HG03025 (cell line): ENCODE measurements at regions not wholly inside any gene's neighbourhood (a gene's known extent, or its start where the extent isn't known, plus 50 kb on each side); places are given as distances from the start of the nearest gene placed in this dataset.
"Not testable (repeated sequence)": the region's sequence is repeated elsewhere in the genome, so short reads cannot be mapped to it uniquely, and the experiment has no call there.

Source experiments
- ATAC-seq: cut with Tn5 transposase; IDR thresholded peaks from one replicate; pipeline ENCODE4 v1.9.1; 2021; ENCODE audit warnings: mild to moderate bottlenecking, moderate library complexity; ENCODE audit not compliant: unreplicated experiment, low FRiP score

DNA sequence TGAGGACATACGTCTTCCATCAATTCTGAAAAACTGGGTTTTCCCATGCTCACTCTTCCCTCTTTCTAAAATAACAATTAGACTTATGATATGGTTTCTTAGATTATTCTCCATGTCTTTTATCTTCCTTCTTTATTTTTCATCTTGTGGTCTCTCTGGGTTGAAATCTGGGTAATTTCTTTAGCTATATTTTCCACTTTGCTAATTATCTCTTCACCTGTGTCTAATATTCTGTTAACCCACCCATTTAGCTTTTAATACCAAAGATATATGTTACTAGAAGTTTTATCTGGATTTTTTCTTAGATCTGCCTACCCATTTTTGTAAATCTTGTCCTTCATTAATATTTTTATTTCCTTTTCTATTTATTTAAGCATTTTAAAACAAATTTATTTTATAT lies 121.8 kb downstream of the TENT5A start:
- no peak for ATAC-seq

DNA sequence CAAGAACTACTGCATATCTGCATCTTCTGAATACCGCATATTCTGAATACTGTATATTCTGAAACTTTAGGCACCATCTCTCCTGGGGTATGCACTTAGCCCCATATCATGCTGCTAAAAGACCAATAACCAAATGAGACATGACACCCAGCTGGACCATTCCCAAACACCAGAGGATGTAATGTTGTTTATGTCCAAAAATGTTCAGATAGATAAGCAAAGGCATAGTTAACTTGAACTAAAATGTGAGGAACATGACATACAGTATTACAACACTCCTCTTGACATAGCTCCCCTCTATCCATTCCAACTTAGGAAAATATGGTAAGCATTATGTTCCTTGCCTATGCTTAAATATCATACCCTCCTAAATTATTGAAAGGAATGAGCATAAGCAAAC lies 127.3 kb downstream of the TENT5A start:
- ATAC-seq: no peak

DNA sequence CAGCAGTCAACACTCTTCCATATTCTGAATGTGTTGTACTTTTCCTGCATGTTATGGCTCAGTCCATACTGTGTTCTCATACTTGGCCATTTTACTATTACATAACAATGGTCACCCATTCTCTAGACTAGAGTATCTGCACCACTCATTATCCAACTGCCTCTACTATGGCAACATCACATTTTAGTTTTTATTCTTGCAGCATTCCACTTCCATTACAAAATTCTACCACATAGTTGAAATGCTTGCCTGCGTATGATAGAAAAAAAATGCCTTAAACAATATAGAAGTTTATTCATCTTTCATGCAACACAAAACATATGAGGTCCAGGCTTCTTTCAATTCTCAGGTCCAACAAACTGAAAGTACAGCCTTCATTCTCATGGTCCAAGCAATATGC lies 128.0 kb downstream of the TENT5A start:
- no peak for ATAC-seq

DNA sequence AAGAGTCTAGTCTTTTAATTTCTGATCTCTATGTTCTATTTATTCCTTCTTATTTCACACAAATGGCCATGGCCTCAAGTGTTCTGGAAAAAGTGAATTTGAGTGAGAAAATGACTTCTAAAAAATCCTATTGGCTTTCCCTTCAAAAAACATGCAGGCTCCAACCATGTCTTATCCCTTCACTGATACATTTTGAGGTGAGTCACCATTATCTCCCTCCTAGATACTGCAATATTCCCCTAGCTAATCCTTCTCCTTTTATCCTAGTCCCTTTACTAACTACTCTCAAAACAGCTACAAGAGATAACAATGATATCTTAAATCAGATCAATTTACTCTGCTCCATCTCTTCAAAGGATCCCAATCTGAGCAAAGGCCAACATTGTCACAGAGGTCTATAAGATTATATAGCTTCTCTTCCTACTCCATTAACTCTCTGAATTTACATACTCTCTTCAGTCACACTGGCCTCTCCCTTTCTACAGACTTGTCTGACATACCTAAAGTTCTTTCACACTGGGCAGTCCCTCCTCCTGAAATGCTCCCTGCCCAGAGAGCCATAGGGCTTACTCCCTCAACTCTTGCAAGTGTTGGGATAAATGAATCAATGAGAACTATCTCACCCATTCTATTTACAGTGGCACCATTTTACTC lies 129.2 kb downstream of the TENT5A start:
- ATAC-seq: no peak

DNA sequence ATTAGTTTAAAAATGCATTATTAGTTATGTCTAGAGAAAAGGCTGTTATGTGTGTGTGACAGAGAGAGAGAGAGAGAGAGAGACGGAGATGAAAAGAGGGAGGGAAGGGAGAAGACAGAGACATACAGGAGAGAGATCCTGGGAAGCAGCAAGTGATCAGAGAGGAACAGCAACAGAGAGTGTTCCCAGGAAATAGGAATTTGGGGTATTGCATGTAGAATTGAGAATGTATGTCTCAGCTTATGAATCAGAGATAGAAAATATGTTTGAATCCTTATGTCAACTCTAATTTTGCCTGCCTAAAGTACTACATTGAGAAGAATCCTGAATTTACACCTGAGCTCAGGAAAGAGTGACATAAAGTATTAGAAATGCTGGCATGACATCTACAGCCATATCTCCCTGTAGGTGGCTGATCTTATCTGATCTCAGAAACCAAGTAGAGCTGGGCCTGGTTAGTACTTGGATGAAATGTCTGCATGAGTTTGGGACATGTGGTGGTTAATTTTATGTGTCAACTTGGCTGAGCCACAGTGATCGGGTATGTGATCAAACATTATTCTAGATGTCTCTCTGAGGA lies 130.6 kb downstream of the TENT5A start:
- ATAC-seq: no peak

DNA sequence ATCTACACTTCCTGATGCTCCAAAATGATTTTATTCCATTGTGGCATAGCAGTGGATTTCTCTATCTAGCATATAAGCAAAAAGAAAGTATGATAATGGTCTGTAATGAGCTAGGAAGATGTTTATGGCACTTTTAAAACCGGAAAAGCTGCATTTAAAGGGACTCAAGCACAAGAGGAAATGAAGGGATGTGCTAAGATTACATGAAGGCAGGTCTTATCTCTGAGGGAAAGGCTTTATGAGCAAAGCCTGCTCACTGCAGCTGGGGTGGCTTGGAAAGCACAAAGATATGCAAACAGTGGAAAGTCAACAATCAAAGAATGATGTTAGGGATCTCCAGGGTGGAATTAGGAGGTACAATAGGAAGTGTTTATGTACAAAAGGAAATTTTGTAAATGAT lies 138.2 kb downstream of the TENT5A start:
- ATAC-seq: no peak

DNA sequence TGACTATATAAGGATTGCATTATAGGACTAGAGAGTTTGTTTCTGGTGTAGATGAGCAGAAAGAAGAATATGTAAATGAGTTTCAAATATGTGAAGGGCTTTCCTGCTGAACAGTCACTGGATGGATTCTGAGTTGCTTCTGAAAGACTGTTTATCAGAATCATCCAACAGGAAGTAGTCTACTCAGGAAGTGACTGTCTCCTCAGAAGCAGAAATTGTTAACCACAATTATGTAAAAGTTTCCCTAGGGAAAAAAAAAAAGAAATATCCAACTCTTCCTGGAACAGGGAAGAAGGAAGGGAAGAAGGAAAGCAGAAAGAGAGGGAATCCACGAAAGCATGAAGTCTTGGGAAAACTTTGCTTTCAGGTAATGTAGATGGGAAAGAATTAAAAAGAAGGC lies 138.9 kb downstream of the TENT5A start:
- no peak for ATAC-seq

DNA sequence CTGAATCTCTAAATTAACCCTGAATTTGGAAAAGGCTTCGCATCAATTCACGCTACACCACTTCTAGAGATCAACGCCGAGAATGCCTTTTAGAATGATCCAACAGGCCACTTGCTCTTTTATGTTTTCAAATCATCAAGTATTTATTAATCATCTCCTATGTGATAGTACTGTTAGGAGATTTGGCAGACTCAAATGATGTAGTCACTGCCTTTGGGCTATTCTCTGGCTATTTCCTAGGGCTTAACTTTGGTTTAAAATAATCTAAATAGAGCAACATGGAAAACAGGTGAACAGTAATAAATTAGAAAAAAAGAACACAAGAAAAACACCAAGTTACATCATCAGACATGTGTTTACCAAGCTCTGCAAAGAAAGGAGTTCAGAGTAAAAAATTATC lies 140.3 kb downstream of the TENT5A start:
- no peak for ATAC-seq

DNA sequence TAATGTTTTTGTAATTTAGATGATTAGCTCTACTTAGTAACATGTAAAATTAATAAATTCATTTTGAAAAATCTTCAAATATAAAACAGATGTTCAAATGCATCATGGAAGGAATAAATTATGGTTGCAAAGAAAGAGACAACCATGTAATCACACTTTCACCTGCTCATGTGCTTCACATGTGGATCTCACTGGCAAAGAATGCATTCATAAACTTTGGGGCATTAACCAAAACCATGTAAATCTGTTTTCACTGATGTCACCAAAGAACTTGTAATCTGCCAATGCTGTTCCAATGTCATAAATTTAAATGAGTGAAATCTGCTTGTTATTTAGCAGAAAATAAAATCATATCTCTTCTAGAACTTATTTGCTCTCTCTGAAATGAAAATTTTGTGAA lies 142.7 kb downstream of the TENT5A start:
- ATAC-seq: no peak

DNA sequence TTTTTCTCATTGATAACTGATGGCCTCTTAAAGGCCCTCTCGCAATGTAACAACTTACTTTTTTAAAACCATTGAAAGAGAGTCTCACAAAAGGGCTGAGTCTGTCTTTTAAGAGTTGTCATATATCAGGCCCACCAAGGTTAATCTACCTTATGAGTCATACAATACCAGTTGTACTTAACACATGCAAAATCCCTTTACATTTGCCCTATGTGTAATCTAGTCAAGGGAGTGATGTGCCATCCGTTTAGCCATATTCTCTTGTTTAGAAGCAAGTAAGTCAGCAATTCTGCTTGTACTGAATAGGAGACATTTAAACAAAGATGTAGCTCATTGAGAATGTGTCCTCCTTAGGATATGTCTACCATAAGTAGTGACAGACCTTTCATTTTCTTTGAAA lies 143.7 kb downstream of the TENT5A start:
- ATAC-seq: no peak

DNA sequence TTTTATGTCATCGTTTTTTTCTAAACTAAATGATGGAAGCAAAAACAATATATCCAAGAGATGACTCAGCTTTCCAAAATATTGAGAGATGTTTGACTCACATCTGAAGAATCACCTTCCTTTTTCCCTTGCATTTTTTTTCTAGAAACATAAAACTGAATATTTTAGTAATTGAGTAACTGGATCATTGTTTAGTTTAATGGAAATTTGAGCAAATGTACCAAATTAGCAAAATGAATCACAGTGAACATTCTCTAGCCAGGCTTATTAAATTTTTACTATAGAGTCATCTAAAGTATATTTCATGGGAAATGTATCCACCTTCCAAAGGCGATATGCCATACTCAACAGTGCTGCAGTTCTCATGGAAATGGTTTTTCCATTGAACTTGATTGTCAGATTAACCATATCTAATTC lies 145.5 kb downstream of the TENT5A start:
- no peak for ATAC-seq

DNA sequence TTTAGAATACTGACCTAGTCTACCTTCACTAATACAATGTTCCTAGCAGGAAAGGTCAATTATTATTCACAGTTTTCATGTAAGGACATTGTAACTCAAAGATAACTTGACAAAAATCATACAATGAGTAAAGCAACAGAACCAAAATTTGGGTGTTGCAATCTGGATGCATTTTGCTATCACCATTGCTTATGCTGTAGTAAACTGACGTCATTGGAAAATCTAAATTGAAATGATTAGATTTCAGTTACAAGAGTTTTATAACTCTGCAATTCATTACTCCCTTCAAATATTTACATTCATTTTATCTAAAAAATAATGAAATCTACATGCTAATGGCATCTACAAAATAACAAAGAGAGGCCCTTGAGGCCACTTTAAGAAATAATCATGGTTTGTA lies 147.0 kb downstream of the TENT5A start:
- no peak for ATAC-seq

DNA sequence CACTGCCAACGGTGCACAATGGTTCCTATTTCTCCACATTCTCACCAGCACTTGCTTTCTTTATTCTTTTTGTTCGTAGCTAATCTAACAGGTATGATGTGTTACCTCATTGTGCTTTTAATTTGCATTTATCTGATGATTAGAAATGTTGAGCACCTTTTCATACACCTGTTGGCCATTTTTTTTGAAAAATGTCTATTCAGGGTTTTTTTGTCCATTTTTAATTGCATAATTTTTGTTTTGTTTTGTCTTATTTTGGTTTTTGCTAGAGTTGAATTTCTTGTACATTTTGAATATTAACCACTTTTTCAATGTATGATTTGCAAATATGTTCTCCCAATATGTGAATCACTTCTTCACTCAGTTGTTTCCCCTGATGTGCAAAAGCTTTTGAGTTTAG lies 150.6 kb downstream of the TENT5A start:
- ATAC-seq: no peak

DNA sequence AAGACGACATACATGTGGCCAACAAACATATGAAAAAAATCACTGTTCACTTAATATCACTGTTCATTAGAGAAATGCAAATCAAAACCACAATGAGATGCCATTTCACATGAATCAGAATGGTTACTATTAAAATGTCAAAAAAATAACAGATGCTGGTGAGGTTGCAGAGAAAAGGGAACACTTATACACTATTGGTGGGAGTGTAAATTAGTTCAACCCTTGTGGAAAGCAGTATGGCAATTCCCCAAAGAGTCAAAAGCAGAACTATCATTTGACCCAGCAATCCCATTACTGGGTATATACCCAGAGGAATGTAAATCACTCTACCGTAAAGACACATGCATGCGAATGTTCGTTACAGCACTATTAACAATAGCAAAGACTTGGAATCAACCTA lies 152.0 kb downstream of the TENT5A start:
- not testable (repeated sequence) for ATAC-seq

DNA sequence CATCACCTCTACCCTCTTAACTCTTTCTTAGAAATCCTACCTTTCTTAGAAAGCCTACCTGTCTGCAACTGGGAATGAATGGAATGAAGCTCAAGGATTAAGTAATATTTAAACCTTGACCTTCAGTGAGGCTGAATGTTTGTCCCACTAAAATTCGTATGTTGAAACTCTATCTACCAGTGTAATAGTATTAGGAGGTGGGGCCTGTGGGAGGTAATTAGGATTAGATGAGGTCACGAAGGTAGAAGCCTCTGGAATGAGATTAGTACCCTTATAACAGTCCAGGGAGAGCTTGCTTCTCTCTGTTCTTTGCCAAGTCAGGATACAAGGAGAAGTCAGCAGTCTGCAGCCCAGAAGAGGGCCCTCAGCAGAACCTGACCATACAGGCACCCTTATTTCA lies 158.0 kb downstream of the TENT5A start:
- ATAC-seq: no peak

DNA sequence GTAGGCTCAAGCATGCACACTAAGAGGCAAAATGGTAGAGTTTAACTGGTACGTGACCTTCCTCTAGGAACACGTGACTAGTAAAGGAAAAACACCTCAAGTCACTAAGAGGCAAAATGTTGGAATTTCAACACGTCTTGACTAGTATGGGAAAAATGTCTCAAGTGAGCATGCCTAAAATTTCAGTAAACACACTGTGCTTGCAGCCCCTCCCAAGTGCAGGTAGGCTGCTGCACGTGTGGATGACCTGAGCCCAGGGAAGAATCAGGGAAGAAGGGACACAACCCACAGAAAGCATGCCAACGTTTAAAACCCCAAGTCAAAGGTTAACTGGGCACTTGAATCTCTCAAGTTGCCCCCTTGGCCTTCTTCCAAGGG lies 162.2 kb downstream of the TENT5A start:
- no peak for ATAC-seq

DNA sequence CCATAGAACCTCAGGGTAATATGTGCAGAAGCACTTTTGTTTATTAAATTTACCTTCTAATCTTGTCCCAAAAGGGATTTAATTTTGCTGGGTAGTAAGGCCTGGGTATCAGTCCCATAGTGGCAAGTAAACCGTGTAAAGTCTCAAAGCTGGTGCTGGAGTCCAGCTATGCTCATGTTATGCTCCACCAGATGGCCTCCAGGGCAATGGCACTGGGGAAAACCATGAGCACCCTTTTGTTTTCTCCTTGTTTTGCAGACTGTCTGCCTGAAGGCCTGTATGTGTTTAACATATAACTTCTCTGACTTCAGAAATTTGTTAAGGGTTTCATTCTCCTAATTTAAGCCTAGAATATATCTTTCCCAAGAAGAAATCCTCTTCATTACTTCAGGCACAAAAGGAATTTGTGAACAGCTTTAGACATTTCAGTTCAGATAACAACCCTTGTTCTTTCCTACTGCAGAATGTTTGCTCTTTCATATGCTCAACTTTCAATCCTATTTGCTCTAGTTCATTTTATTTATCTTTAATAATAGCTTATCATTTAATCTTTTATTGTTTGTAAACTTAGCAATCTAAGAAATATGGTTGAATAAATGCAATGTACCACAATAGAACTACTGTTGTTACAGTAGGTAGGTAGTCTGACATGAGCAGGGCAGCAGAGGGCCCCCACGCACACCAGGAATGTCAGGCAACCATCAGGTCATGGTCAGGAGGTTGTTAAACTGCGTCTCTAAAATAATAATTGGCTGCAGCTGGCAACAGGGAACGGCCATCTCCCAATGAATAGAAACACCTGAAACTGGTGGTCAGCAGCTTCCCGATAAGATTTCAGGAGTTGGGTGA lies 162.8 kb downstream of the TENT5A start:
- no peak for ATAC-seq

DNA sequence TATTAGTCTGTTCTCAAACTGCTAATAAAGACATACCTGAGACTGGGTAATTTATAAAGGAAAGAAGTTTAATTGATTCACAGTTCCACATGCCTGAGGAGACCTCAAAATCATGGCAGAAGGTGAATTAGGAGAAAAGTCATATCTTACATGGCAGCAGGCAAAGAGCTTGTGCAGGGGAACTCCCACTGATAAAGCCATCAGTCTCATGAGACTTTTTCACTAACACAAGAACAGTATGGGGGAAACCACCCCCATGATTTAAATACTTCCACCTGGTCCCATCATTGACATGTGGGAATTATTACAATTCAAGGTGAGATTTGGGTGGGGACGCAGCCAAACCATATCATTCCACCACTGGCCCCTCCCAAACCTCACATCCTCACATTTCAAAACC lies 166.8 kb downstream of the TENT5A start:
- not testable (repeated sequence) for ATAC-seq

DNA sequence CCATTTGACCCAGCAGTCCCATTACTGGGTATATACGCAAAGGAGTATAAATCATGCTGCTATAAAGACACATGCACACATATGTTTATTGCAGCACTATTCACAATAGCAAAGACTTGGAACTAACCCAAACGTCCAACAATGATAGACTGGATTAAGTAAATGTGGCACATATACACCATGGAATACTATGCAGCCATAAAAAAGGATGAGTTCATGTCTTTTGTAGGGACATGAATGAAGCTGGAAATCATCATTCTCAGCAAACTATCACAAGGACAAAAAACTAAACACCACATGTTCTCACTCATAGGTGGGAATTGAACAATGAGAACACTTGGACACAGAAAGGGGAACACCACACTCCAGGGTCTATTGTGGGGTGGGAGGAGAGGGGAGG lies 168.3 kb downstream of the TENT5A start:
- not testable (repeated sequence) for ATAC-seq

DNA sequence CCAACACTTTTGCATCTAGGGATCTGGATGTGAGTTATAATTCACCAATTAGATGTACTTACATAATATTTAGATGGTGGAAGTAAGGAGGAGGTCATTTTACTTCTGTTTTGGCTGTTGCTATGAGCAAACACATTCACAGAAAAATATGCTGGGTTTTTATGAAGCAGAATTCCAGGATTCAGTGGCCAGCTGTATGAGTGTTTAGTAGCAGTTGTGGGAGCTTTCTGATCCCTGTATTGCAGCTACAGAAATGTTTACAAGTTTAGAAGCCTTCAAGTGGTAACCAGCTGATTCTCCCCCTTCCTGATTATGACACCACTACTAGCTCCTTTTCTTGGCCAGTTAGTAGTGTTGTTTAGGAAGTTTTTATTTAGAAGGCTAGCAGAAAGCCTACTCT lies 177.0 kb downstream of the TENT5A start:
- ATAC-seq: no peak

DNA sequence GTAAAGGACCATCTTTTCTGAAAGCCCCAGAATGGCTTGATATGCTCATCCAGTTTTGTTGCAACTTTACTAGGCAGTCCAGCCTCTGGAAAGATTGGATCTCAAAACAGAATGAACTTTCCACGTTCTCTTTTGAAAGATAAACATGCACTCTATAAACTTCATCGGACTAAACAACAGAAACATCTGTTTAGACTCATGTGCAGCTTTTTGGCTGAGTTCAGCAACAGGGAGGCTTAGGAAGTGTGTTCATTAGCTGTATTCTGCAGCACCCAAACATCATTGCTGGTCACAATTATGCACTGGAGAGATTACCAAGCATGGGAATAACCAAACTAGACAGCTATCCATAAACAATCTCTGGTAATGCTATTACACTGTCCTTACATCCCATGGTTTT lies 180.5 kb downstream of the TENT5A start:
- no peak for ATAC-seq

DNA sequence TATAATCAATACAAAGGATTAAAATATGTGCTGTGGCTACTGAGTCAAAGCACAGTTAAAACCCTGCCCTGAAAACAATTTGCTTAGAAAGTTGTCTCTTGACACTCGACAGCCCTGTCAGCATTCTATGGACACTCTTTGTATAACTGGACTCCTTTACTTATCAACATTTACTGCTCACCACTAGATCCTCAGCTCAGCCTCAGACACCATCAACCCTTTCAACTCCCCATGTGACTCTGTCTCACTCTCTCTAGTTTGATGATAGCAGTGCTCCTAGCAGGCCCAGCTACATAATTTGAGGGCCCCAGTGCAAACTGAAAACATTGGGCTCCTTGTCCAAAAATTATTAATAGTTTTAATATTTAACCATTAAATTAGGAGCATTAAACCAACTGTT lies 181.8 kb downstream of the TENT5A start:
- no peak for ATAC-seq
